ENCODE measurements at regions not wholly inside any gene's neighbourhood (a gene's known extent, or its start where the extent isn't known, plus 50 kb on each side); places are given as distances from the start of the nearest gene placed in this dataset.

DNA sequence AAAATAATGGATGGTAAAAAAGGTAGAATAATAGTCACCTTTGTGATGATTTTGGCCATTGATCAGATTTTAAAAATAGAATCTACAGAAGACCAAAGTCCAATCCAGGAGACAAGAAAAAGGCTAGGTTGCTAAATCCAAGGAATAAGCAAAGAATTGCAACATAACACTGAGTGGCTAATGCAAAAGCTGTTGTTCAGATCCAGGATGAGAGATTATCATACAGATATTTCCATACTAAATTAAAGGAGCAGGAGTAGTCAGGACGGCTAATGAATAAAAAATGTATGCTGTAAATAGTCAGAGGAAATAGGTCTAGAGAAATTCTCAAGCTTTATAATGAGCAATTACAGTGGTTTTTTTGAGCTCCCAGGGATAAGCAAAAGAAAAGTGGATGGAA, 745.9 kb upstream of the ACVR2A start:
- H3K4me3 ChIP-seq: no peak overlapping the region
- WGBS, 2 donors (ENCODE audit: low coverage in 1 of 2): 44 to 70% methylated on average over 1 of the region's 1 CpG
- H3K27ac ChIP-seq: no peak overlapping the region
- ATAC-seq: no peak
- peaks cover 0 to 15% (median 0%) of the 10 kb centered on the region in 3 donors for H3K4me1 ChIP-seq
- TF ChIP-seq POLR2AphosphoS5 (IDR thresholded peaks at IDR 0.05) (no peak), POLR2A (IDR thresholded peaks at IDR 0.05) (no peak), EP300 (IDR thresholded peaks at IDR 0.05) (no peak)
- TF ChIP-seq, protein P1, sequence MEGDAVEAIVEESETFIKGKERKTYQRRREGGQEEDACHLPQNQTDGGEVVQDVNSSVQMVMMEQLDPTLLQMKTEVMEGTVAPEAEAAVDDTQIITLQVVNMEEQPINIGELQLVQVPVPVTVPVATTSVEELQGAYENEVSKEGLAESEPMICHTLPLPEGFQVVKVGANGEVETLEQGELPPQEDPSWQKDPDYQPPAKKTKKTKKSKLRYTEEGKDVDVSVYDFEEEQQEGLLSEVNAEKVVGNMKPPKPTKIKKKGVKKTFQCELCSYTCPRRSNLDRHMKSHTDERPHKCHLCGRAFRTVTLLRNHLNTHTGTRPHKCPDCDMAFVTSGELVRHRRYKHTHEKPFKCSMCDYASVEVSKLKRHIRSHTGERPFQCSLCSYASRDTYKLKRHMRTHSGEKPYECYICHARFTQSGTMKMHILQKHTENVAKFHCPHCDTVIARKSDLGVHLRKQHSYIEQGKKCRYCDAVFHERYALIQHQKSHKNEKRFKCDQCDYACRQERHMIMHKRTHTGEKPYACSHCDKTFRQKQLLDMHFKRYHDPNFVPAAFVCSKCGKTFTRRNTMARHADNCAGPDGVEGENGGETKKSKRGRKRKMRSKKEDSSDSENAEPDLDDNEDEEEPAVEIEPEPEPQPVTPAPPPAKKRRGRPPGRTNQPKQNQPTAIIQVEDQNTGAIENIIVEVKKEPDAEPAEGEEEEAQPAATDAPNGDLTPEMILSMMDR (IDR thresholded peaks at IDR 0.05): no peak
- no peaks in the 10 kb centered on the region for H3K27me3 ChIP-seq
- no peaks in the 10 kb centered on the region for H3K9me3 ChIP-seq
- H3K36me3 ChIP-seq: no peaks in the 10 kb centered on the region

DNA sequence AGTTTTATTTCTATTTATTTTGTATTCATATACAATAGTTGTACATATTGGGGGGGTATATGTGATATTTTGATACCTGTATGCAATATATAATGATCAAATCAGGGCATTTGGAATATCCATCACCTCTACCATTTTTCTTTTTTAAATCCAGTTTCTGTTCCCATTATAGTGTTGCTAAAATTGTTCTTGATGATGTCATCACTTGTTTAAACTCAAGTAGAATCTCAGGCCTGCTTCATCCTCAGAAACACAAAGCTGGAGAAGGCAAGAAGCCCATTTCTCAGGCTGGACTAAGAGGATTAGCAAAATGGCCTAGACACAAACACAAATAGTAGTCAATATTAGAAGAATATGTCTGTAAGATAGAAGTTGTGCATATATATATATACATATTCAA, 747.1 kb upstream of the ACVR2A start:
- Histone ChIP-seq H3K27ac (no peak overlapping the region), H3K27me3 (no peaks in the 10 kb centered on the region), H3K36me3 (no peaks in the 10 kb centered on the region), H3K4me3 (no peak overlapping the region), H3K9me3 (no peaks in the 10 kb centered on the region), H3K4me1 (peaks cover 0 to 15% (median 0%) of the 10 kb centered on the region in 3 donors)
- TF ChIP-seq POLR2A (IDR thresholded peaks at IDR 0.05): no peak
- no peak for TF ChIP-seq EP300 (IDR thresholded peaks at IDR 0.05)
- no peak for ATAC-seq

DNA sequence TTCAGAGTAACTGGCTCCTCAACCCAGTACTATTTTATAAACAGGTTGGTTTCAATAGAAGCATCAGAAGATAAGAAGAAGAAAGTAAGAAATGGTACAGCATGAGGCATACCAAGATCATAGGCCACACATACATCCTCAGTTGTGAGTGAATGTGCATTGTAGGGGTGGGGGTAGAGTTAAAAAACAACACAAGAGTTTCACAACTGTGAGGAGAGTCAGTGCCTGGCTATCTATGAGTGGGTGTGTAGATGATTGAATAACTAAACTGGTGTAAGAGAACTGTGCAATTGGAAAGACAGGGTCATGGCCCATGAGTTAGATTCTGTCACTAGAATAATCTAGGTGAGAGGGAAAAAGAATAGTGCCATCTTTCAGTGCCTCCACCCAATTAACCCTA, 748.2 kb upstream of the ACVR2A start:
- ATAC-seq: no peak
- TF ChIP-seq POLR2AphosphoS5 (IDR thresholded peaks at IDR 0.05): no peak
- TF ChIP-seq, protein P1 (IDR thresholded peaks at IDR 0.05): no peak
- TF ChIP-seq POLR2A (IDR thresholded peaks at IDR 0.05): no peak
- no peak for TF ChIP-seq EP300 (IDR thresholded peaks at IDR 0.05)
- Histone ChIP-seq H3K27me3 (no peaks in the 10 kb centered on the region), H3K36me3 (no peaks in the 10 kb centered on the region), H3K4me1 (peaks cover 0 to 15% (median 0%) of the 10 kb centered on the region in 3 donors), H3K9me3 (no peaks in the 10 kb centered on the region), H3K27ac (no peak overlapping the region), H3K4me3 (no peak overlapping the region)

DNA sequence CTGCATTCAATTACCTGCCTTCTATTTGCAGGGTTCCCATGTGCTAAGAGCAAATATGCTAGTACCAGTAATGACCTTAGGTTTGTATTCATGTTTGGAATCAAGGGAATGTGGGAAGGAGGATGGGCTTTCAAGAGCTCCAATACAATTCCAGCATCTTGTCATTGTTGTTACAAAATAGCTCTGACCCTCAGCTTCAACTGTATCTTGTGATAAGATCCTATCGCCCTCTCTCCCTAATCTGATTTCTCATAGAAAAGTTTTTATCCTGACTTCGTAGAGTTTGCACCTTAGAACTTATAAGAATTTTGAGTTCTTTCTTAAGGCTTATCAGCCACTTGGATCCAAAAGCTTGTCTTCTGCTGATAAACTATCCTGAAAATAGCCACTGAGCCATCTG, 749.5 kb upstream of the ACVR2A start:
- H3K4me1 ChIP-seq: peaks cover 0 to 9% (median 0%) of the 10 kb centered on the region in 3 donors
- TF ChIP-seq EP300 (IDR thresholded peaks at IDR 0.05) (no peak), POLR2A (IDR thresholded peaks at IDR 0.05) (no peak), POLR2AphosphoS5 (IDR thresholded peaks at IDR 0.05) (no peak)
- TF ChIP-seq, protein P1 (IDR thresholded peaks at IDR 0.05): no peak
- WGBS, 2 donors (ENCODE audit: low coverage in 1 of 2): 100% methylated on average over 2 of the region's 2 CpGs

DNA sequence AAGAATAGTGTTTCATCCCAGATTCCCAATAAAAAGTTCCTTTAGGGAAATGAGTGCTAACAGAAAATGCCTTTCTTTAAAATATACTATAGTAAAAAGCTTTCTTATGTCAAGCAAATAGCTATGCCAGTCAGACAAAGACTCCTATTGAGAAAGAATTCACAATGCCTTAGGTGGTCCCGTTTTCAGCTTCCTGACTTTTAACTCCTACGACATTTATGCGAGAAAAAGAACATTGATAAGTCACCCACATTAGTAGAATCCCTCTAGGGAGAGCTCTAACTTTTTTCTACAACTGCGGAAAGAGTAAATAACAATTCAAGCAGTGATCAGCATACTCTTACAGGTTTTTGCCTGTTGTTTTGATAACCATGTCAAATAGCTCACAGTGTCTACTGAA, 750.8 kb upstream of the ACVR2A start:
- Histone ChIP-seq H3K27me3 (no peaks in the 10 kb centered on the region), H3K9me3 (no peaks in the 10 kb centered on the region), H3K4me1 (peaks cover 0 to 3% (median 0%) of the 10 kb centered on the region in 3 donors), H3K4me3 (no peak overlapping the region), H3K36me3 (no peaks in the 10 kb centered on the region), H3K27ac (no peak overlapping the region)
- no peak for ATAC-seq
- TF ChIP-seq, protein P1 (IDR thresholded peaks at IDR 0.05): no peak
- TF ChIP-seq POLR2A (IDR thresholded peaks at IDR 0.05) (no peak), POLR2AphosphoS5 (IDR thresholded peaks at IDR 0.05) (no peak), EP300 (IDR thresholded peaks at IDR 0.05) (no peak)
- 55 to 87% methylated on average over 4 of the region's 4 CpGs for WGBS, 2 donors (ENCODE audit: low coverage in 1 of 2)

More for the DNA sequence above, 749.5 kb upstream of the ACVR2A start:
- Histone ChIP-seq H3K27me3 (no peaks in the 10 kb centered on the region), H3K9me3 (no peaks in the 10 kb centered on the region), H3K27ac (no peak overlapping the region), H3K36me3 (no peaks in the 10 kb centered on the region), H3K4me3 (no peak overlapping the region)
- no peak for ATAC-seq
